Sigmoid colon (tissue), 6 donors: ENCODE measurements at regions not wholly inside any gene's neighbourhood (a gene's known extent, or its start where the extent isn't known, plus 50 kb on each side); places are given as distances from the start of the nearest gene placed in this dataset.
"Not testable (repeated sequence)": the region's sequence is repeated elsewhere in the genome, so short reads cannot be mapped to it uniquely, and the experiment has no call there.

Experiments used
- DNase-seq: peaks from one replicate; pipeline ENCODE4 v3.0.0-alpha.2; 2019
- H3K27ac ChIP-seq, 4 donors: fragments of 200-600 bp; sonication (generic); one replicate each; pipeline ENCODE4 v1.5.1; 2016 to 2019; ENCODE audit warnings: mild to moderate bottlenecking in 1 of 4
- H3K27me3 ChIP-seq, 3 donors: fragments of 200-600 bp; sonication (generic); one replicate each; pipeline ENCODE4 v1.5.1; 2019; ENCODE audit warnings: mild to moderate bottlenecking in 1 of 3
- H3K36me3 ChIP-seq, 4 donors: fragments of 200-600 bp; sonication (generic); one replicate each; pipeline ENCODE4 v1.5.1; 2016 to 2019
- H3K4me1 ChIP-seq, 4 donors: fragments of 200-600 bp; sonication (generic); one replicate each; pipeline ENCODE4 v1.5.1; 2017 to 2019
- H3K4me3 ChIP-seq, 4 donors: fragments of 200-600 bp; sonication (generic); one replicate each; pipeline ENCODE4 v1.5.1; 2017 to 2019; ENCODE audit warnings: mild to moderate bottlenecking in 2 of 4, moderate library complexity in 1 of 4
- H3K9me3 ChIP-seq, 4 donors: fragments of 200-600 bp in 3 of 4; sonication (generic) in 3 of 4; one replicate each; pipeline versions ENCODE4 v1.5.1 to v1.6.1; 2013 to 2019
- CTCF ChIP-seq, 4 experiments: fragments of 450-650 bp in 3 of 4; fragments of 200-600 bp in 1 of 4; IDR thresholded peaks; one replicate each; pipeline ENCODE4 v1.5.1; 2016 to 2019; ENCODE audit warnings: antibody characterized with exemption in 4 of 4, mild to moderate bottlenecking in 3 of 4, moderate library complexity in 2 of 4
- EP300 ChIP-seq, 4 donors: sonication (generic); formaldehyde crosslinking; IDR thresholded peaks; one replicate each; pipeline ENCODE4 v1.6.1; 2017; ENCODE audit warnings: antibody characterized with exemption in 4 of 4
- POLR2A ChIP-seq, 2 donors: fragments of 450-650 bp; IDR thresholded peaks; one replicate each; pipeline ENCODE4 v1.6.1; 2016; ENCODE audit warnings: antibody characterized with exemption in 2 of 2, mild to moderate bottlenecking in 2 of 2, moderate library complexity in 2 of 2
- POLR2AphosphoS5 ChIP-seq, 4 donors: sonication (generic); formaldehyde crosslinking; IDR thresholded peaks; one replicate each; pipeline ENCODE4 v1.6.1; 2017; ENCODE audit warnings: antibody characterized with exemption in 4 of 4
- whole genome bisulfite sequencing, 2 donors: extraction: QIAGEN DNeasy Blood & Tissue Kit; methylation state at CpG; one replicate each; pipeline ENCODE4 v1.1.7; 2013; 5-methylcytosine and 5-hydroxymethylcytosine counted together
- intact Hi-C: fragments of 100-400 bp; cut with DNase I; formaldehyde crosslinking; loops from one replicate; pipeline ENCODE4 v1.15.1; 2023
- donor health status: healthy with polysubstance abuse.
- donor health status: healthy.

GRCh38 chr5:29186380-29186779 lies 2007.1 kb upstream of the CDH6 start:
- H3K9me3 ChIP-seq, H3K27me3 ChIP-seq, DNase-seq, H3K36me3 ChIP-seq, H3K4me1 ChIP-seq, H3K27ac ChIP-seq, intact Hi-C loops, H3K4me3 ChIP-seq: not testable (repeated sequence)
- 55 to 89% methylated on average over 1 to 2 of the region's 5 CpGs for WGBS, 2 donors

- Histone ChIP-seq H3K9me3 (no peaks in the 10 kb centered on the region), H3K36me3 (no peaks in the 10 kb centered on the region), H3K4me3 (no peak overlapping the region), H3K27ac (no peak overlapping the region), H3K27me3 (no peaks in the 10 kb centered on the region), H3K4me1 (no peaks in the 10 kb centered on the region)
- no peak for TF ChIP-seq EP300 (IDR thresholded peaks at IDR 0.05)
- TF ChIP-seq POLR2AphosphoS5 (IDR thresholded peaks at IDR 0.05) = no peak
- no peak for TF ChIP-seq CTCF (IDR thresholded peaks at IDR 0.05)
- no peak for TF ChIP-seq POLR2A (IDR thresholded peaks at IDR 0.05)
- intact Hi-C loops = no loop called here
- 44 to 88% methylated on average over 1 of the region's 1 CpG for WGBS, 2 donors
- no peak for DNase-seq
These were observed 2007.9 kb upstream of the CDH6 start for GRCh38 chr5:29185558-29185957.

- TF ChIP-seq POLR2AphosphoS5 (IDR thresholded peaks at IDR 0.05) (no peak), CTCF (IDR thresholded peaks at IDR 0.05) (no peak), POLR2A (IDR thresholded peaks at IDR 0.05) (no peak), EP300 (IDR thresholded peaks at IDR 0.05) (no peak)
- no peak overlapping the region for H3K27ac ChIP-seq
- peaks cover 0 to 3% (median 0%) of the 10 kb centered on the region in 4 donors for H3K4me1 ChIP-seq
- intact Hi-C loops = no loop called here
- no peaks in the 10 kb centered on the region for H3K36me3 ChIP-seq
- no peaks in the 10 kb centered on the region for H3K27me3 ChIP-seq
- peaks cover 0 to 2% (median 0%) of the 10 kb centered on the region in 4 donors for H3K9me3 ChIP-seq
- H3K4me3 ChIP-seq = no peak overlapping the region
- WGBS, 2 donors = 70 to 73% methylated on average over 1 of the region's 1 CpG
- no peak for DNase-seq
These were observed 2017.7 kb upstream of the CDH6 start for GRCh38 chr5:29175774-29176173.

- DNase-seq = no peak
- H3K9me3 ChIP-seq = peaks cover 0 to 7% (median 0%) of the 10 kb centered on the region in 4 donors
- no peaks in the 10 kb centered on the region for H3K27me3 ChIP-seq
- H3K36me3 ChIP-seq = no peaks in the 10 kb centered on the region
- no peak overlapping the region for H3K27ac ChIP-seq
- intact Hi-C loops = no loop called here
- H3K4me1 ChIP-seq = peaks cover 0 to 3% (median 0%) of the 10 kb centered on the region in 4 donors
- 72 to 88% methylated on average over 1 of the region's 1 CpG for WGBS, 2 donors
- H3K4me3 ChIP-seq = no peak overlapping the region
- no peak for TF ChIP-seq POLR2A (IDR thresholded peaks at IDR 0.05)
- no peak for TF ChIP-seq EP300 (IDR thresholded peaks at IDR 0.05)
- no peak for TF ChIP-seq POLR2AphosphoS5 (IDR thresholded peaks at IDR 0.05)
- no peak for TF ChIP-seq CTCF (IDR thresholded peaks at IDR 0.05)
These were observed 2022.9 kb upstream of the CDH6 start for GRCh38 chr5:29170599-29170998.

GRCh38 chr5:29169886-29170285 lies 2023.6 kb upstream of the CDH6 start:
- Histone ChIP-seq H3K4me3 (no peak overlapping the region), H3K27me3 (no peaks in the 10 kb centered on the region), H3K27ac (no peak overlapping the region), H3K9me3 (peaks cover 0 to 7% (median 0%) of the 10 kb centered on the region in 4 donors), H3K4me1 (peaks cover 0 to 3% (median 0%) of the 10 kb centered on the region in 4 donors), H3K36me3 (no peaks in the 10 kb centered on the region)
- 41 to 42% methylated on average over 2 of the region's 2 CpGs for WGBS, 2 donors
- TF ChIP-seq POLR2A (IDR thresholded peaks at IDR 0.05) (no peak), CTCF (IDR thresholded peaks at IDR 0.05) (no peak)
- no peak for DNase-seq
- intact Hi-C loops = no loop called here
